Spleen (tissue), 7 donors: ENCODE measurements at regions not wholly inside any gene's neighbourhood (a gene's known extent, or its start where the extent isn't known, plus 50 kb on each side); places are given as distances from the start of the nearest gene placed in this dataset.

Experiments
- POLR2A ChIP-seq, 3 donors: fragments of 450-650 bp; IDR thresholded peaks; one replicate each; pipeline ENCODE4 v1.5.1; 2017; ENCODE audit warnings: antibody characterized with exemption in 3 of 3, mild to moderate bottlenecking in 1 of 3
- POLR2AphosphoS5 ChIP-seq, 3 donors: sonication (generic); formaldehyde crosslinking; IDR thresholded peaks; one replicate each; pipeline ENCODE4 v1.5.1; 2017; ENCODE audit warnings: antibody characterized with exemption in 3 of 3
- TF ChIP-seq, protein P1 (sequence below), 11 experiments: fragments of 200-600 bp in 7 of 11; fragments of 450-650 bp in 4 of 11; sonication (generic) in 4 of 11; IDR thresholded peaks in 8 of 11; conservative IDR thresholded peaks in 3 of 11; 1 replicate in 7 of 11; 2 replicates in 4 of 11; pipeline versions ENCODE4 v1.4.0 to v1.8.0; 2016 to 2021; ENCODE audit warnings: antibody characterized with exemption in 11 of 11, inconsistent platforms in 4 of 11, mild to moderate bottlenecking in 1 of 11
- donor health status: DM: no; HTN: no; CAD: no; lungs with moderate emphysema.
- donor health status: DM: no; HTN: no; CAD: no.
- donor health status: DM: no; HTN: no; CAD: no.

DNA sequence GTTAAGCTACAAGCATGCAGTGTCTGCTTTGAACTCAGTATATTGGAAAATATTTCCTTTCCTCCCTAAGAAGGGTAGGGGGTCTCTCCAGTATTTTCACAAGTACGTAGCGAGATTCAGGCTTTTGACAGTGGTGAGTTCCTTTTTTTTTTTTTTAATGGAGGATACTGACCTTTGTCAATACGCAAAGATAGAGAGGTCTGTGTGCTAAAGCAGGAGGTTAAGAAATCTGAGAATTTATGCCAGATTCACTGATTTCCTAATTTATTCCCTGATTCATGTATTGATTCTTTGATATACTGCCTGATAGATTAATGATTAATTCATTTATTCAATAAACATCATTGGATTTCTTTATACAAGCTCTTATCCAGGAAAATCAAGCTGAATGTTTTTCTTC lies 106.7 kb upstream of the CADM1 start:
- TF ChIP-seq, protein P1, sequence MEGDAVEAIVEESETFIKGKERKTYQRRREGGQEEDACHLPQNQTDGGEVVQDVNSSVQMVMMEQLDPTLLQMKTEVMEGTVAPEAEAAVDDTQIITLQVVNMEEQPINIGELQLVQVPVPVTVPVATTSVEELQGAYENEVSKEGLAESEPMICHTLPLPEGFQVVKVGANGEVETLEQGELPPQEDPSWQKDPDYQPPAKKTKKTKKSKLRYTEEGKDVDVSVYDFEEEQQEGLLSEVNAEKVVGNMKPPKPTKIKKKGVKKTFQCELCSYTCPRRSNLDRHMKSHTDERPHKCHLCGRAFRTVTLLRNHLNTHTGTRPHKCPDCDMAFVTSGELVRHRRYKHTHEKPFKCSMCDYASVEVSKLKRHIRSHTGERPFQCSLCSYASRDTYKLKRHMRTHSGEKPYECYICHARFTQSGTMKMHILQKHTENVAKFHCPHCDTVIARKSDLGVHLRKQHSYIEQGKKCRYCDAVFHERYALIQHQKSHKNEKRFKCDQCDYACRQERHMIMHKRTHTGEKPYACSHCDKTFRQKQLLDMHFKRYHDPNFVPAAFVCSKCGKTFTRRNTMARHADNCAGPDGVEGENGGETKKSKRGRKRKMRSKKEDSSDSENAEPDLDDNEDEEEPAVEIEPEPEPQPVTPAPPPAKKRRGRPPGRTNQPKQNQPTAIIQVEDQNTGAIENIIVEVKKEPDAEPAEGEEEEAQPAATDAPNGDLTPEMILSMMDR (IDR thresholded peaks at IDR 0.05 in 8 of 11, conservative IDR thresholded peaks at IDR 0.05 in 3 of 11) = no peak
- TF ChIP-seq POLR2AphosphoS5 (IDR thresholded peaks at IDR 0.05) (no peak), POLR2A (IDR thresholded peaks at IDR 0.05) (no peak)
